Activated B cell treated with CpG ODN at 0.5 μM for 24 hours (primary cell): ENCODE measurements at regions not wholly inside any gene's neighbourhood (a gene's known extent, or its start where the extent isn't known, plus 50 kb on each side); places are given as distances from the start of the nearest gene placed in this dataset.

Source experiments
- ATAC-seq: fragments of 200-7000 bp; cut with Tn5 transposase; one replicate; pipeline ENCODE4 v1.10.0; 2021; ENCODE audit warnings: low read depth, mild to moderate bottlenecking, moderate library complexity
- CTCF ChIA-PET: fragments of 350-600 bp; sonication (Branson Sonifier 250); formaldehyde crosslinking; loops from one replicate; lab custom pipeline; 2021; ENCODE audit warnings: antibody characterized with exemption; lab: Charles Lee
- POLR2A ChIA-PET: fragments of 350-600 bp; sonication (Branson Sonifier 250); formaldehyde crosslinking; loops from one replicate; lab custom pipeline; 2021; ENCODE audit warnings: antibody characterized with exemption; lab: Charles Lee
- DNase-seq: peaks from one replicate; pipeline ENCODE4 v3.0.0; 2022
- H3K27ac Mint-ChIP-seq: one replicate; pipeline ENCODE4 v1.8.0; 2020; ENCODE audit warnings: mixed read lengths
- H3K27me3 Mint-ChIP-seq: one replicate; pipeline ENCODE4 v1.8.0; 2021; ENCODE audit warnings: mixed read lengths
- H3K36me3 Mint-ChIP-seq: one replicate; pipeline ENCODE4 v1.8.0; 2021; ENCODE audit warnings: low read depth, mixed read lengths
- H3K4me1 Mint-ChIP-seq: one replicate; pipeline ENCODE4 v1.8.0; 2021; ENCODE audit warnings: mixed read lengths
- H3K4me3 Mint-ChIP-seq: one replicate; pipeline ENCODE4 v1.8.0; 2020; ENCODE audit warnings: mild to moderate bottlenecking, mixed read lengths
- H3K9me3 Mint-ChIP-seq: one replicate; pipeline ENCODE4 v1.8.0; 2020; ENCODE audit warnings: mixed read lengths
- intact Hi-C: fragments of 100-400 bp; cut with micrococcal nuclease; formaldehyde crosslinking; loops from one replicate; pipeline ENCODE4 v1.15.1; 2024
- TF ChIP-seq, protein P1 (sequence below): fragments of 200-600 bp; IDR thresholded peaks from one replicate; pipeline ENCODE4 v1.8.0; 2022; ENCODE audit warnings: antibody characterized with exemption, mild to moderate bottlenecking

DNA sequence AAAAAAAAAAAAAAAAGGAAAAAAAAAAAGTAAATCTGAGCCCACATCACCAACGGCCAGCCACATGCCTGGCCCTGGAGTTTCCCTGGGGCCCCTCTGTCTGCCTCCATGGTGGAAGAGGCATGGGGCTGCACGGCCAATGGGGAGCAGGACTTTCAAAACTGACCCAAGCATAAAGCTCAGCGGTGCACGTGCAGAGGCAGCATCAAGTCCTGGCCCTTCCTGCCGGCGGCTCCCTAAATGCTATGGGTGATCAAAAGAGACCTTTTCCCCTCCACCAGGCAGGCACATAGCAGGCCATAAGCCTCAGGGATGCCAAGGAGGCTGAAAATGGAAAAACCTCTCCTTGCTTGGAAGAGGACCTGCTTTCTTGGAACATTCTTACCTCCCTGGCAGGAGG, 94.3 kb downstream of the OAT start:
- Mint-ChIP-seq H3K4me3 (no peak overlapping the region), H3K27ac (no peak overlapping the region), H3K9me3 (no peaks in the 10 kb centered on the region), H3K27me3 (peaks cover 4% of the 10 kb centered on the region), H3K36me3 (no peaks in the 10 kb centered on the region), H3K4me1 (no peaks in the 10 kb centered on the region)
- no peak for ATAC-seq
- intact Hi-C loops: no loop called here
- ChIA-PET CTCF (no interaction called here), POLR2A (no interaction called here)
- TF ChIP-seq, protein P1, sequence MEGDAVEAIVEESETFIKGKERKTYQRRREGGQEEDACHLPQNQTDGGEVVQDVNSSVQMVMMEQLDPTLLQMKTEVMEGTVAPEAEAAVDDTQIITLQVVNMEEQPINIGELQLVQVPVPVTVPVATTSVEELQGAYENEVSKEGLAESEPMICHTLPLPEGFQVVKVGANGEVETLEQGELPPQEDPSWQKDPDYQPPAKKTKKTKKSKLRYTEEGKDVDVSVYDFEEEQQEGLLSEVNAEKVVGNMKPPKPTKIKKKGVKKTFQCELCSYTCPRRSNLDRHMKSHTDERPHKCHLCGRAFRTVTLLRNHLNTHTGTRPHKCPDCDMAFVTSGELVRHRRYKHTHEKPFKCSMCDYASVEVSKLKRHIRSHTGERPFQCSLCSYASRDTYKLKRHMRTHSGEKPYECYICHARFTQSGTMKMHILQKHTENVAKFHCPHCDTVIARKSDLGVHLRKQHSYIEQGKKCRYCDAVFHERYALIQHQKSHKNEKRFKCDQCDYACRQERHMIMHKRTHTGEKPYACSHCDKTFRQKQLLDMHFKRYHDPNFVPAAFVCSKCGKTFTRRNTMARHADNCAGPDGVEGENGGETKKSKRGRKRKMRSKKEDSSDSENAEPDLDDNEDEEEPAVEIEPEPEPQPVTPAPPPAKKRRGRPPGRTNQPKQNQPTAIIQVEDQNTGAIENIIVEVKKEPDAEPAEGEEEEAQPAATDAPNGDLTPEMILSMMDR: no peak
- DNase-seq: no peak

DNA sequence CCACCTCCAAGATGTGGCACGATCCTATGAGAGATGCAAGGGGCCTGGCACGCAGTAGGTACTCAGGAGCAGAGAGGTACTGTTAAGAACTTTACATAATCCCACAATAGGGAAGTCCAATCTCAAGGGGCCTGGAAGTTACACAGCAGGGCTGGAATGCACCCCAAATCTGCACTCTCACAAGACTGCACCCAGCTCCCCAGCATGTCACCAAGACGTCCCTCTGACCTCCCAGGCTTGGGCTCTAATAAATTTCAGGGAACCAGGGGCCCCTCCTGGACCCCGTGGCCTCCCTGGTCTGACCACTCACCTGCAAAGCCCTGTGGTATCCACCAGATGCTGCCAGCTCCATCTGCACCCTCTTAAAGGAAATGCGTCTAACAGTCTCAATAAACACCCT, 94.9 kb downstream of the OAT start:
- H3K9me3 Mint-ChIP-seq: peaks cover 2% of the 10 kb centered on the region
- TF ChIP-seq, protein P1: no peak
- H3K4me3 Mint-ChIP-seq: no peak overlapping the region
- H3K27ac Mint-ChIP-seq: no peak overlapping the region
- CTCF ChIA-PET: no interaction called here
- DNase-seq (no peak), ATAC-seq (no peak)
- no peaks in the 10 kb centered on the region for H3K36me3 Mint-ChIP-seq
- intact Hi-C loops: no loop called here
- no peaks in the 10 kb centered on the region for H3K4me1 Mint-ChIP-seq
- H3K27me3 Mint-ChIP-seq: peaks cover 4% of the 10 kb centered on the region
- POLR2A ChIA-PET: no interaction called here

DNA sequence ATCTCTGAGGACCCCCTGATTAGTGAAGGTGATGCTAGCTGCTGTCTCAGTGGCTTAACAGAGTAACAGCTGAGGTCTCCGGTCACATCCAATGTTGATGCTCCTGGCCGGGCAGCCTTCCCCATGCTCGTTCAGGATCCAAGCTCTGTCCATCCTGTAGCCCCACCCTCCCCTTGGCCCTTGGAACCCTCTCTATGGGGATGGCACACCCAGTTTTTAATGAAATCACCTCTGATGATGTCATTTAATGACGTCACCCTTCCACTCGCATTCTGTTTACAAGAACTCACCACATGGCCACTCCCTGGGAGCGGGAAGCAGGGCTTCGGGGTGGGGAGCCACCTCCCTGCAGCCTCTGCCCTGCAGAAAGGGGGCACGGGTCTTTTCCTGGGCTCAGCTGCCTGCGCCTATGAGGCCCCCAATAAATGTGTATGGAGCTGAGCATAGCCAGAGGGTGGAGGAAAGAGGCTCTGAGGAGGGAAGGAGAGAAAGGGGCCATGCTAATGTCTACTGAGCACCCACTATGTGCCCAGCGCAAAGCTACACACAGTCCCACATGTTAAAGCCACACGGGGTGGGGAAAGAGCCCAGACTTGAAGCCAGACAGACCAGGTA, 95.5 kb downstream of the OAT start:
- ATAC-seq (no peak), DNase-seq (no peak)
- TF ChIP-seq, protein P1: no peak
- CTCF ChIA-PET: no interaction called here
- Mint-ChIP-seq H3K27ac (no peak overlapping the region), H3K9me3 (peaks cover 2% of the 10 kb centered on the region), H3K27me3 (peaks cover 2% of the 10 kb centered on the region), H3K4me3 (no peak overlapping the region), H3K4me1 (no peaks in the 10 kb centered on the region), H3K36me3 (no peaks in the 10 kb centered on the region)
- POLR2A ChIA-PET: no interaction called here
- intact Hi-C loops: no loop called here

DNA sequence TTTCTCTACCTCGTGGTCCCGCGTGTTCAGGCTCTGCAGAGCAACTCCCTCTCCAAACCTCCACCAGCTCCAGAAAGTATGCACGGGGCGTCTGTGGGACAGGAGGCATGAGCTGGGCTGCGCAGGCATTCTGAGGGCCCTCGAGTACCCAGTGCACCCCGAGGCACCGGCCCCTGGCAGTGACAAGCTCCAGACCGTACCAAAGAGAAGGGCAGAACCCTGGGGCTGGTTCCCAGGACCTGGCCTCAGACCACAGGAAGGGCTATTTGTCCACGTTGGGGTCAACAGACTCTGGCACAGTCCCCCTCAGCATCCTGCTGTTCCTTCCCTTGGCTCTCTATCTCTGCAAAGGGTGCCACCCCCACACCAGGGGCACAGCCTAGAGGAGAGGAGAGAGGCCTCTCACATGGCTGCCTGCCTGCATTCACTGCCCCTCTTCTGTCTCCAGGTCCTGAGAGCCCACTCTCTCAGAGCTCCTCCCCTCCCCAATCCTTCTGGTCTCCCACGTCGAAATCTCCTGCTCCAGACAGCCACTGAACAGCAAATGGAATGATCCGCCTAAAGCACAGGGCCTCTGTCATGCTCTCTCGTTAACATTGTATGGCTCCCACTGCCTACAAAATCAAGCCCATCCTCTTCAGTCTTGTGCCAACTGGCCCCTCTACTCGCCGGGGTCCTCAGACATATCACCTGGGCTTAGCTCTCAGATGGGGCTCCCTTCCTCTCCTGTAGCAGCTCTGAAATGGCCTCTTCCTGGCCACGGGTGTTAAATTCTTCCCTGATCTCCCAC, 96.3 kb downstream of the OAT start:
- H3K9me3 Mint-ChIP-seq: peaks cover 2% of the 10 kb centered on the region
- POLR2A ChIA-PET: no interaction called here
- DNase-seq (no peak), ATAC-seq (no peak)
- peaks cover 2% of the 10 kb centered on the region for H3K27me3 Mint-ChIP-seq
- H3K4me3 Mint-ChIP-seq: no peak overlapping the region
- H3K27ac Mint-ChIP-seq: no peak overlapping the region
- H3K4me1 Mint-ChIP-seq: no peaks in the 10 kb centered on the region
- TF ChIP-seq, protein P1: no peak
- CTCF ChIA-PET: no interaction called here
- H3K36me3 Mint-ChIP-seq: no peaks in the 10 kb centered on the region
- intact Hi-C loops: no loop called here

DNA sequence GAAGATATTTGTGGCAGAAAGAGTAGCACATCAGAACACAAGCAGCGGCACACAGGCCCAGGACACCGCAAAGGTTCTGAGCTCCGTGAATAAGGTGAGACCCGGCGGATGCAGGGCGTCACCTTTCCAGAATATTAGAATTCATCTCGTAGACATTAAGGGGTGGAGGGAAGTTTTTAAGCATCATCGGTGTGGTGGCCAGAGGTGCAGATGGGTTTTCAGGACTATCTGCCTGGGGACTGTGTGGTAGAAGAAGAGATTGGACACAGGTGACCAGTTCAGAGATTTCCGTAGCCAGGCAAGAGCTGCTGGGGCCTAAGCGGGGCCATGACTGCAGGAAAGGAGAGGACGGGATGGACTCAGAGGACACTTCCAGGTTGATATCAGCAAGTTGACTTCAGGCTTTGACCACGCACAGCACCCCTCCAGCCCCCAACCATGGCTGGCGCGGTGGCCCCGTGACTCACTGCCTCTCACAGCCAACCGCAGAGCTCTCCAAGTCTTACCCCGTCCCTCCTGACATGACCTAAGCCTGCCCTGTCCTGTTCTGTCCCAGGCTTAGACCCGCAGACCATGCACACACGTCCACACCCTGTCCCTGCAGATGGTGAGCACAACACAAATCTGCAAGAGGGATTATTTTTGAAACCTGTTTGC, 97.2 kb downstream of the OAT start:
- TF ChIP-seq, protein P1: no peak
- Mint-ChIP-seq H3K4me1 (no peaks in the 10 kb centered on the region), H3K27me3 (peaks cover 2% of the 10 kb centered on the region), H3K36me3 (no peaks in the 10 kb centered on the region), H3K27ac (no peak overlapping the region), H3K9me3 (peaks cover 2% of the 10 kb centered on the region), H3K4me3 (no peak overlapping the region)
- ATAC-seq (no peak), DNase-seq (no peak)
- ChIA-PET POLR2A (no interaction called here), CTCF (no interaction called here)
- intact Hi-C loops: no loop called here
